H9 (cell line): ENCODE measurements at regions not wholly inside any gene's neighbourhood (a gene's known extent, or its start where the extent isn't known, plus 50 kb on each side); places are given as distances from the start of the nearest gene placed in this dataset.

Experiments used
- DNase-seq: peaks from one replicate; pipeline ENCODE4 v3.0.0-alpha.2; 2017
- H2AFZ ChIP-seq: one replicate; pipeline ENCODE4 v1.6.1; 2013; ENCODE audit warnings: mild to moderate bottlenecking, low read length, control low read depth, moderate library complexity
- H2AK5ac ChIP-seq: 2 replicates; pipeline ENCODE4 v1.6.1; 2013; ENCODE audit warnings: low read length, control low read depth, mixed read lengths; ENCODE audit not compliant: insufficient read length
- H2BK120ac ChIP-seq: one replicate; pipeline ENCODE4 v1.6.1; 2013; ENCODE audit warnings: low read depth, mild to moderate bottlenecking, low read length, control low read depth, inconsistent platforms; ENCODE audit not compliant: poor library complexity, severe bottlenecking
- H2BK12ac ChIP-seq: 2 replicates; pipeline ENCODE4 v1.6.1; 2013; ENCODE audit warnings: low read length, control low read depth, mixed read lengths, low read depth; ENCODE audit not compliant: insufficient read length
- H2BK15ac ChIP-seq: 2 replicates; pipeline ENCODE4 v1.6.1; 2013; ENCODE audit warnings: low read depth, low read length, control low read depth
- H2BK20ac ChIP-seq: one replicate; pipeline ENCODE4 v1.6.1; 2013; ENCODE audit warnings: low read depth, mild to moderate bottlenecking, low read length, control low read depth, inconsistent platforms; ENCODE audit not compliant: poor library complexity, severe bottlenecking
- H2BK5ac ChIP-seq: 2 replicates; pipeline ENCODE4 v1.6.1; 2013; ENCODE audit warnings: low read length, control low read depth, mixed read lengths; ENCODE audit not compliant: insufficient read length
- H3K14ac ChIP-seq: 2 replicates; pipeline ENCODE4 v1.6.1; 2013; ENCODE audit warnings: low read length, control low read depth; ENCODE audit not compliant: insufficient read depth
- H3K18ac ChIP-seq: 2 replicates; pipeline ENCODE4 v1.6.1; 2013; ENCODE audit warnings: low read depth, mild to moderate bottlenecking, mixed read lengths, low read length, control low read depth; ENCODE audit not compliant: insufficient read length
- H3K23ac ChIP-seq: 2 replicates; pipeline ENCODE4 v1.6.1; 2013; ENCODE audit warnings: low read length, control low read depth, mixed read lengths, low read depth; ENCODE audit not compliant: insufficient read length
- H3K23me2 ChIP-seq: 2 replicates; pipeline ENCODE4 v1.6.1; 2013; ENCODE audit warnings: low read depth, mild to moderate bottlenecking, mixed read lengths, low read length, control low read depth; ENCODE audit not compliant: insufficient read length, poor library complexity, severe bottlenecking
- H3K27ac ChIP-seq: 2 replicates; pipeline ENCODE4 v1.5.1; 2013; ENCODE audit warnings: low read length, control low read depth, mixed read lengths, low read depth; ENCODE audit not compliant: insufficient read length
- H3K27me3 ChIP-seq: 2 replicates; pipeline ENCODE4 v1.6.1; 2013; ENCODE audit warnings: low read length, control low read depth, inconsistent platforms; ENCODE audit not compliant: insufficient read depth
- H3K4ac ChIP-seq: 2 replicates; pipeline ENCODE4 v1.6.1; 2013; ENCODE audit warnings: low read depth, mild to moderate bottlenecking, control low read depth, inconsistent platforms, low read length, moderate library complexity
- H3K4me1 ChIP-seq: 2 replicates; pipeline ENCODE4 v1.6.1; 2013; ENCODE audit warnings: low read length, control low read depth, inconsistent platforms; ENCODE audit not compliant: insufficient read depth
- H3K4me2 ChIP-seq: 2 replicates; pipeline ENCODE4 v1.6.1; 2013; ENCODE audit warnings: low read length, control low read depth, mixed read lengths; ENCODE audit not compliant: insufficient read length, insufficient read depth
- H3K56ac ChIP-seq: 2 replicates; pipeline ENCODE4 v1.6.1; 2013; ENCODE audit warnings: low read depth, mild to moderate bottlenecking, mixed read lengths, low read length, control low read depth; ENCODE audit not compliant: insufficient read length
- H3K79me1 ChIP-seq: 2 replicates; pipeline ENCODE4 v1.6.1; 2013; ENCODE audit warnings: low read depth, mild to moderate bottlenecking, moderate library complexity, low read length, control low read depth, inconsistent platforms; ENCODE audit not compliant: insufficient read depth, poor library complexity, severe bottlenecking
- H3K79me2 ChIP-seq: 2 replicates; pipeline ENCODE4 v1.6.1; 2013; ENCODE audit warnings: low read length, control low read depth, inconsistent platforms; ENCODE audit not compliant: insufficient read depth
- H3K9ac ChIP-seq: 2 replicates; pipeline ENCODE4 v1.6.1; 2013; ENCODE audit warnings: low read length, control low read depth, mixed read lengths; ENCODE audit not compliant: insufficient read length; ENCODE audit errors: extremely low read depth
- H3K9me3 ChIP-seq: one replicate; pipeline ENCODE4 v1.6.1; 2013; ENCODE audit warnings: low read depth, low read length, inconsistent platforms; ENCODE audit not compliant: control insufficient read depth
- H3T11ph ChIP-seq: one replicate; pipeline ENCODE4 v1.6.1; 2013; ENCODE audit warnings: mild to moderate bottlenecking, low read length, control low read depth, inconsistent platforms
- H4K20me1 ChIP-seq: one replicate; pipeline ENCODE4 v1.6.1; 2013; ENCODE audit not compliant: control insufficient read depth, insufficient read length, insufficient read depth
- H4K5ac ChIP-seq: 2 replicates; pipeline ENCODE4 v1.6.1; 2013; ENCODE audit warnings: low read depth, mild to moderate bottlenecking, mixed read lengths, low read length, control low read depth; ENCODE audit not compliant: insufficient read length
- H4K8ac ChIP-seq: replicated peaks from 2 replicates; pipeline ENCODE4 v1.6.1; 2013; ENCODE audit warnings: low read length, control low read depth, mixed read lengths, low read depth; ENCODE audit not compliant: insufficient read length
- H4K91ac ChIP-seq: 2 replicates; pipeline ENCODE4 v1.6.1; 2013; ENCODE audit warnings: low read depth, mild to moderate bottlenecking, moderate library complexity, mixed read lengths, low read length, control low read depth; ENCODE audit not compliant: insufficient read length
- H3K27ac Mint-ChIP-seq, 3 experiments: 2 replicates in 2 of 3; 3 replicates in 1 of 3; pipeline ENCODE4 v1.8.0; 2020 to 2021; ENCODE audit warnings: mixed read lengths in 3 of 3, mild to moderate bottlenecking in 1 of 3, moderate library complexity in 1 of 3
- H3K27me3 Mint-ChIP-seq: 2 replicates; pipeline ENCODE4 v1.8.0; 2021; ENCODE audit warnings: low read depth, mild to moderate bottlenecking, moderate library complexity, mixed read lengths
- H3K36me3 Mint-ChIP-seq, 3 experiments: 2 replicates in 2 of 3; 3 replicates in 1 of 3; pipeline ENCODE4 v1.8.0; 2020 to 2021; ENCODE audit warnings: low read depth in 3 of 3, mixed read lengths in 3 of 3; ENCODE audit not compliant: insufficient read depth in 1 of 3
- H3K4me1 Mint-ChIP-seq, 2 experiments: 2 replicates each; pipeline ENCODE4 v1.8.0; 2020; ENCODE audit warnings: mixed read lengths in 2 of 2
- H3K4me3 Mint-ChIP-seq, 2 experiments: 2 replicates in 1 of 2; 3 replicates in 1 of 2; pipeline ENCODE4 v1.8.0; 2020 to 2021; ENCODE audit warnings: mild to moderate bottlenecking in 2 of 2, mixed read lengths in 2 of 2, moderate library complexity in 1 of 2
- H3K9me3 Mint-ChIP-seq, 2 experiments: 2 replicates in 1 of 2; 3 replicates in 1 of 2; pipeline ENCODE4 v1.8.0; 2020; ENCODE audit warnings: mild to moderate bottlenecking in 2 of 2, mixed read lengths in 2 of 2, moderate library complexity in 1 of 2
- TF ChIP-seq, protein P1 (sequence below): fragments of 200-600 bp; sonication (generic); conservative IDR thresholded peaks from 3 replicates; pipeline ENCODE4 v1.8.0; 2021; ENCODE audit warnings: antibody characterized with exemption, mild to moderate bottlenecking

GRCh38 chr18:41128126-41128525 is 826.9 kb upstream of the PIK3C3 start:
- no peak overlapping the region for H3K27ac Mint-ChIP-seq
- Histone ChIP-seq H3T11ph (no peak overlapping the region), H2BK120ac (no peak overlapping the region), H3K4me2 (no peak overlapping the region), H3K4me1 (no peaks in the 10 kb centered on the region), H3K56ac (no peak overlapping the region), H4K91ac (no peak overlapping the region), H3K23me2 (no peaks in the 10 kb centered on the region), H3K4ac (no peak overlapping the region), H3K79me2 (no peaks in the 10 kb centered on the region), H2AFZ (no peak overlapping the region), H2BK5ac (no peak overlapping the region), H3K27ac (no peak overlapping the region), H3K79me1 (no peaks in the 10 kb centered on the region), H3K9ac (no peak overlapping the region), H4K20me1 (no peaks in the 10 kb centered on the region), H2BK15ac (no peak overlapping the region), H3K18ac (no peak overlapping the region), H3K27me3 (no peaks in the 10 kb centered on the region), H2AK5ac (no peak overlapping the region), H4K8ac (no peak overlapping the region), H3K23ac (no peak overlapping the region), H3K9me3 (no peaks in the 10 kb centered on the region), H4K5ac (no peak overlapping the region), H2BK12ac (no peak overlapping the region), H2BK20ac (no peak overlapping the region), H3K14ac (no peak overlapping the region)
- H3K27me3 Mint-ChIP-seq: no peaks in the 10 kb centered on the region
- H3K36me3 Mint-ChIP-seq: no peaks in the 10 kb centered on the region
- H3K9me3 Mint-ChIP-seq: peaks cover 0 to 2% of the 10 kb centered on the region in 2 experiments; a peak in 1 of 5 replicates
- no peak overlapping the region for H3K4me3 Mint-ChIP-seq
- TF ChIP-seq, protein P1, sequence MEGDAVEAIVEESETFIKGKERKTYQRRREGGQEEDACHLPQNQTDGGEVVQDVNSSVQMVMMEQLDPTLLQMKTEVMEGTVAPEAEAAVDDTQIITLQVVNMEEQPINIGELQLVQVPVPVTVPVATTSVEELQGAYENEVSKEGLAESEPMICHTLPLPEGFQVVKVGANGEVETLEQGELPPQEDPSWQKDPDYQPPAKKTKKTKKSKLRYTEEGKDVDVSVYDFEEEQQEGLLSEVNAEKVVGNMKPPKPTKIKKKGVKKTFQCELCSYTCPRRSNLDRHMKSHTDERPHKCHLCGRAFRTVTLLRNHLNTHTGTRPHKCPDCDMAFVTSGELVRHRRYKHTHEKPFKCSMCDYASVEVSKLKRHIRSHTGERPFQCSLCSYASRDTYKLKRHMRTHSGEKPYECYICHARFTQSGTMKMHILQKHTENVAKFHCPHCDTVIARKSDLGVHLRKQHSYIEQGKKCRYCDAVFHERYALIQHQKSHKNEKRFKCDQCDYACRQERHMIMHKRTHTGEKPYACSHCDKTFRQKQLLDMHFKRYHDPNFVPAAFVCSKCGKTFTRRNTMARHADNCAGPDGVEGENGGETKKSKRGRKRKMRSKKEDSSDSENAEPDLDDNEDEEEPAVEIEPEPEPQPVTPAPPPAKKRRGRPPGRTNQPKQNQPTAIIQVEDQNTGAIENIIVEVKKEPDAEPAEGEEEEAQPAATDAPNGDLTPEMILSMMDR: no peak
- DNase-seq: no peak
- H3K4me1 Mint-ChIP-seq: peaks cover 0 to 6% of the 10 kb centered on the region in 2 experiments; a peak in 2 of 4 replicates
